ENCODE measurements at regions not wholly inside any gene's neighbourhood (a gene's known extent, or its start where the extent isn't known, plus 50 kb on each side); places are given as distances from the start of the nearest gene placed in this dataset.

DNA sequence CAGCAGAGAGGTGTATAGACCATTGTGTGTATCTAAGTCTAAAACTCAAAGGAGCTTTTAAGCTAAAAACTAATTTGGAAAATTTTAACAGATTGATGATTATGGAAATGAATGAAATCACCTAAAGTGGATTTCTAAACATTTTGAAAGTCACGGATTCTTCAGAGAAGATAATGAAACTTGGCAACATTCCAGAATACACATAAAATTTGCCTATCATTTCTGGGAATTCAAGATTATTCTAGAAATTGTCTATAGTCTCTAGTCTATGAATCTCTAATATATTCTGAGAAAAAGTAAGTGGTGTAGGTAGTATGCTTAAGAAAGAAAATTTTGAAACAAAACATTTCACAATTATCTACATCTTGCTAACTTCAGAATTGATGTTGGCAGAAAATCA lies 1117.9 kb upstream of the CNTN5 start:
- Histone ChIP-seq H3K79me2 (ENCODE audit: control insufficient read depth, insufficient read depth, low read length) (no peaks in the 10 kb centered on the region), H3K4me2 (ENCODE audit: insufficient read depth, low read length) (no peak overlapping the region), H3K27me3 (ENCODE audit: control insufficient read depth in 2 of 2, insufficient read depth in 2 of 2, low read length in 2 of 2) (no peaks in the 10 kb centered on the region), H2AFZ (ENCODE audit: low read depth, low read length) (no peak overlapping the region), H3K4me3 (replicated peaks in 1 of 3; ENCODE audit: insufficient read depth in 1 of 3, low read depth in 1 of 3, low read length in 3 of 3) (no peak overlapping the region), H3K27ac (ENCODE audit: insufficient read depth, low read depth, low read length) (no peak overlapping the region), H3K9me1 (replicated peaks; ENCODE audit: control insufficient read depth, extremely low read depth, insufficient read depth, low read length) (no peaks in the 10 kb centered on the region), H3K9me3 (replicated peaks; ENCODE audit: control insufficient read depth, insufficient read depth, low read length) (no peaks in the 10 kb centered on the region), H3K36me3 (ENCODE audit: control insufficient read depth in 2 of 2, extremely low read depth in 1 of 2, insufficient read depth in 2 of 2, low read length in 2 of 2) (no peaks in the 10 kb centered on the region), H4K20me1 (replicated peaks; ENCODE audit: control insufficient read depth, extremely low read depth, insufficient read depth, low read length) (no peaks in the 10 kb centered on the region), H3K9ac (replicated peaks; ENCODE audit: extremely low read depth, insufficient read depth, low read length) (no peak overlapping the region), H3K4me1 (ENCODE audit: control insufficient read depth, extremely low read depth, insufficient read depth, low read length) (no peaks in the 10 kb centered on the region)
- dilution Hi-C loops (cut with MboI; ENCODE audit: extremely low pct_ligation_motif_present, low sequenced_read_pairs) (no loop called here), intact Hi-C loops (cut with micrococcal nuclease) (no loop called here)
- ChIA-PET CTCF (interaction anchor here (1.5 kb wide), 1 partner anchor 81 kb away, joined by 3 read pairs; no protein-coding TSS in a partner anchor), POLR2A (no interaction called here)
- FAIRE-seq (no peak), DNase-seq (ENCODE audit: low read depth, low spot score) (no peak)
- no TSS peak for BruUV-seq (replicated peaks)
- TF ChIP-seq EZH2 (IDR thresholded peaks at IDR 0.05; ENCODE audit: borderline replicate concordance, low read depth, low read length, severe bottlenecking) (no peak), JUN (IDR thresholded peaks at IDR 0.05; ENCODE audit: borderline replicate concordance, insufficient read depth, insufficient read length, low read depth) (no peak), POLR2A (IDR thresholded peaks at IDR 0.05; ENCODE audit: low read depth, low read length) (no peak), MYC (IDR thresholded peaks at IDR 0.05; ENCODE audit: low read depth, low read length) (no peak), FOS (IDR thresholded peaks at IDR 0.05; ENCODE audit: borderline replicate concordance, insufficient read depth, low read length) (no peak), GATA2 (IDR thresholded peaks at IDR 0.05; ENCODE audit: insufficient read depth, insufficient read length, low read depth, low read length) (no peak), POLR2AphosphoS5 (IDR thresholded peaks at IDR 0.05; ENCODE audit: insufficient read depth, low read depth, low read length) (no peak)
- TF ChIP-seq, protein P1, sequence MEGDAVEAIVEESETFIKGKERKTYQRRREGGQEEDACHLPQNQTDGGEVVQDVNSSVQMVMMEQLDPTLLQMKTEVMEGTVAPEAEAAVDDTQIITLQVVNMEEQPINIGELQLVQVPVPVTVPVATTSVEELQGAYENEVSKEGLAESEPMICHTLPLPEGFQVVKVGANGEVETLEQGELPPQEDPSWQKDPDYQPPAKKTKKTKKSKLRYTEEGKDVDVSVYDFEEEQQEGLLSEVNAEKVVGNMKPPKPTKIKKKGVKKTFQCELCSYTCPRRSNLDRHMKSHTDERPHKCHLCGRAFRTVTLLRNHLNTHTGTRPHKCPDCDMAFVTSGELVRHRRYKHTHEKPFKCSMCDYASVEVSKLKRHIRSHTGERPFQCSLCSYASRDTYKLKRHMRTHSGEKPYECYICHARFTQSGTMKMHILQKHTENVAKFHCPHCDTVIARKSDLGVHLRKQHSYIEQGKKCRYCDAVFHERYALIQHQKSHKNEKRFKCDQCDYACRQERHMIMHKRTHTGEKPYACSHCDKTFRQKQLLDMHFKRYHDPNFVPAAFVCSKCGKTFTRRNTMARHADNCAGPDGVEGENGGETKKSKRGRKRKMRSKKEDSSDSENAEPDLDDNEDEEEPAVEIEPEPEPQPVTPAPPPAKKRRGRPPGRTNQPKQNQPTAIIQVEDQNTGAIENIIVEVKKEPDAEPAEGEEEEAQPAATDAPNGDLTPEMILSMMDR (IDR thresholded peaks at IDR 0.05; ENCODE audit: extremely low read depth in 1 of 2, insufficient read depth in 1 of 2, low read depth in 1 of 2, low read length in 2 of 2): no peak
- TF ChIP-seq, protein P2, sequence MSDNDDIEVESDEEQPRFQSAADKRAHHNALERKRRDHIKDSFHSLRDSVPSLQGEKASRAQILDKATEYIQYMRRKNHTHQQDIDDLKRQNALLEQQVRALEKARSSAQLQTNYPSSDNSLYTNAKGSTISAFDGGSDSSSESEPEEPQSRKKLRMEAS (IDR thresholded peaks at IDR 0.05; ENCODE audit: insufficient read depth, insufficient read length): no peak

Data from endothelial cell of umbilical vein (primary cell).